Activated CD4-positive, alpha-beta T cell treated with anti-CD3 and anti-CD28 coated beads for 36 hours (primary cell): ENCODE measurements at regions not wholly inside any gene's neighbourhood (a gene's known extent, or its start where the extent isn't known, plus 50 kb on each side); places are given as distances from the start of the nearest gene placed in this dataset.

Source experiments
- ATAC-seq: fragments of 200-7000 bp; cut with Tn5 transposase; one replicate; pipeline ENCODE4 v1.10.0; 2021; ENCODE audit warnings: mild to moderate bottlenecking, moderate library complexity
- CTCF ChIA-PET: fragments of 350-600 bp; sonication (Branson Sonifier 250); formaldehyde crosslinking; loops from one replicate; lab custom pipeline; 2021; ENCODE audit warnings: antibody characterized with exemption; lab: Charles Lee
- POLR2A ChIA-PET: fragments of 350-600 bp; sonication (Branson Sonifier 250); formaldehyde crosslinking; loops from one replicate; lab custom pipeline; 2021; ENCODE audit warnings: antibody characterized with exemption, inconsistent platforms; lab: Charles Lee
- DNase-seq: peaks from one replicate; pipeline ENCODE4 v3.0.0-alpha.2; 2020
- H3K27ac Mint-ChIP-seq: one replicate; pipeline ENCODE4 v1.8.0; 2021; ENCODE audit warnings: mixed read lengths
- H3K27me3 Mint-ChIP-seq: one replicate; pipeline ENCODE4 v1.8.0; 2021; ENCODE audit warnings: mixed read lengths
- H3K36me3 Mint-ChIP-seq: one replicate; pipeline ENCODE4 v1.8.0; 2021; ENCODE audit warnings: low read depth, mixed read lengths
- H3K4me1 Mint-ChIP-seq: one replicate; pipeline ENCODE4 v1.8.0; 2021; ENCODE audit warnings: mixed read lengths
- H3K4me3 Mint-ChIP-seq: one replicate; pipeline ENCODE4 v1.8.0; 2021; ENCODE audit warnings: mild to moderate bottlenecking, moderate library complexity, mixed read lengths
- H3K9me3 Mint-ChIP-seq: one replicate; pipeline ENCODE4 v1.8.0; 2021; ENCODE audit warnings: low read depth, mixed read lengths
- intact Hi-C, 2 experiments: fragments of 100-400 bp; cut with DNase I in 1 of 2; cut with micrococcal nuclease in 1 of 2; formaldehyde crosslinking; loops; one replicate each; pipeline versions ENCODE4 v1.14.2 to v1.15.1; 2022 to 2024; cut with DNase I, micrococcal nuclease

DNA sequence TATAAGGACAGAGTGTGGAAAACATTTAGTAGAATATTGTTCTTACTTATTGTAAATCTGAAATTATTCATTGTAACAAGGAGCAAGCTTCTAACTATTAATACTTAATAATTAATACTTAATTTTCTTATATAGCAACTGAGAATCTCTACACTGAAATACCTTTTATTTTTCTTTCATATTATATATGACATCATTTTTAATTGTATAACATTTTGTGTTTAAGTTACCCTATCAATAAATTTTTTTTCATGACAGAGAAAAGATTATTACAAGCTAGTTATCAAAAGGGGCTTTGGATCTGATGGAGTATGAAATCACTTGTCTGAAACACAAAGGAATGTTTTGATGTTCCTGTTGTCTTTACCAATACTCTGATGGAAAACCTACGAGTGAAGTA is 72.2 kb upstream of the CNKSR3 start:
- ChIA-PET CTCF (no interaction called here), POLR2A (no interaction called here)
- Mint-ChIP-seq H3K4me1 (no peaks in the 10 kb centered on the region), H3K27me3 (no peaks in the 10 kb centered on the region), H3K4me3 (no peak overlapping the region), H3K36me3 (no peaks in the 10 kb centered on the region), H3K9me3 (peaks cover 8% of the 10 kb centered on the region), H3K27ac (no peak overlapping the region)
- intact Hi-C loops = no loop called here
- DNase-seq (no peak), ATAC-seq (no peak)

GRCh38 chr6:154583546-154584188 is 73.2 kb upstream of the CNKSR3 start:
- Mint-ChIP-seq H3K27me3 (no peaks in the 10 kb centered on the region), H3K36me3 (no peaks in the 10 kb centered on the region), H3K9me3 (peaks cover 8% of the 10 kb centered on the region), H3K27ac (no peak overlapping the region), H3K4me1 (no peaks in the 10 kb centered on the region), H3K4me3 (no peak overlapping the region)
- ATAC-seq = no peak
- ChIA-PET POLR2A (no interaction called here), CTCF (no interaction called here)
- no peak for DNase-seq
- intact Hi-C loops = no loop called here

- Mint-ChIP-seq H3K9me3 (no peaks in the 10 kb centered on the region), H3K4me1 (no peaks in the 10 kb centered on the region), H3K4me3 (no peak overlapping the region), H3K36me3 (no peaks in the 10 kb centered on the region), H3K27ac (no peak overlapping the region), H3K27me3 (no peaks in the 10 kb centered on the region)
- ChIA-PET POLR2A (no interaction called here), CTCF (interaction anchor here (0.6 kb wide), 1 partner anchor 135 kb away, joined by 4 read pairs; no protein-coding TSS in a partner anchor)
- ATAC-seq = no peak
- DNase-seq = no peak
- intact Hi-C loops = no loop called here
Observed at GRCh38 chr6:154590756-154591155, 80.3 kb upstream of the CNKSR3 start.

GRCh38 chr6:154591234-154591633 is 80.7 kb upstream of the CNKSR3 start:
- Mint-ChIP-seq H3K27ac (no peak overlapping the region), H3K4me3 (no peak overlapping the region), H3K27me3 (no peaks in the 10 kb centered on the region), H3K36me3 (no peaks in the 10 kb centered on the region), H3K4me1 (no peaks in the 10 kb centered on the region), H3K9me3 (no peaks in the 10 kb centered on the region)
- ChIA-PET CTCF (interaction anchor here (0.6 kb wide), 1 partner anchor 135 kb away, joined by 4 read pairs; no protein-coding TSS in a partner anchor), POLR2A (no interaction called here)
- DNase-seq = no peak
- ATAC-seq = no peak
- intact Hi-C loops = no loop called here

GRCh38 chr6:154592199-154592860 is 81.8 kb upstream of the CNKSR3 start:
- no peaks in the 10 kb centered on the region for H3K27me3 Mint-ChIP-seq
- no peak overlapping the region for H3K4me3 Mint-ChIP-seq
- no peaks in the 10 kb centered on the region for H3K9me3 Mint-ChIP-seq
- POLR2A ChIA-PET = no interaction called here
- no peaks in the 10 kb centered on the region for H3K36me3 Mint-ChIP-seq
- no peak overlapping the region for H3K27ac Mint-ChIP-seq
- ATAC-seq (no peak), DNase-seq (no peak)
- CTCF ChIA-PET = interaction anchor here (0.7 kb wide), 1 partner anchor 11 kb away, joined by 3 read pairs; no protein-coding TSS in a partner anchor
- H3K4me1 Mint-ChIP-seq = no peaks in the 10 kb centered on the region
- intact Hi-C loops = no loop called here

DNA sequence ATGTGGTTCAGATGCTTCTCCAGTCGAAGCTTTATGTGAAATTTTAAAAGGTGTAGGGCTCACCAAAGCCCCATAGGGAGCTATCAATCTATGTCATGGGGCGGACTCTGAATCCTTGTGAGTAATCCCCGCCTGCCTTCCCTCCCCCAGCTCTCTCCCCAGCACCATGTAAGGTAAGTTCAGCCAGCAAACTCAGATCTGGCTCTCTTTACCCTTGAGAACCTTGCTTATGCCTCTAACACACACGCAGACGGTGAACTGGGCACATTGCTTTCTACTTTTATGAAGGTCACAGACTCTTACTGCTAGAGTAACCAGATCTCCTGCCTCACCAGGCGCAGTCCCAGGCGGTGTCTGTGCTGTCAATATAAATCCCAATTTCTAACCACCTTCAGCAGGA is 82.6 kb upstream of the CNKSR3 start:
- ATAC-seq (no peak), DNase-seq (no peak)
- intact Hi-C loops = no loop called here
- H3K36me3 Mint-ChIP-seq = no peaks in the 10 kb centered on the region
- ChIA-PET CTCF (interaction anchor here (0.7 kb wide), 1 partner anchor 12 kb away, joined by 3 read pairs; no protein-coding TSS in a partner anchor), POLR2A (no interaction called here)
- H3K27ac Mint-ChIP-seq = no peak overlapping the region
- no peaks in the 10 kb centered on the region for H3K9me3 Mint-ChIP-seq
- no peaks in the 10 kb centered on the region for H3K27me3 Mint-ChIP-seq
- no peak overlapping the region for H3K4me3 Mint-ChIP-seq
- no peaks in the 10 kb centered on the region for H3K4me1 Mint-ChIP-seq

- ATAC-seq = no peak
- Mint-ChIP-seq H3K9me3 (no peaks in the 10 kb centered on the region), H3K4me1 (peaks cover 4% of the 10 kb centered on the region), H3K27me3 (no peaks in the 10 kb centered on the region), H3K36me3 (no peaks in the 10 kb centered on the region), H3K27ac (no peak overlapping the region), H3K4me3 (no peak overlapping the region)
- no peak for DNase-seq
- ChIA-PET POLR2A (no interaction called here), CTCF (interaction anchor here (0.5 kb wide), 1 partner anchor 372 kb away, joined by 3 read pairs; no protein-coding TSS in a partner anchor)
- intact Hi-C loops = no loop called here
Observed at GRCh38 chr6:154594496-154595198, 84.2 kb upstream of the CNKSR3 start.

DNA sequence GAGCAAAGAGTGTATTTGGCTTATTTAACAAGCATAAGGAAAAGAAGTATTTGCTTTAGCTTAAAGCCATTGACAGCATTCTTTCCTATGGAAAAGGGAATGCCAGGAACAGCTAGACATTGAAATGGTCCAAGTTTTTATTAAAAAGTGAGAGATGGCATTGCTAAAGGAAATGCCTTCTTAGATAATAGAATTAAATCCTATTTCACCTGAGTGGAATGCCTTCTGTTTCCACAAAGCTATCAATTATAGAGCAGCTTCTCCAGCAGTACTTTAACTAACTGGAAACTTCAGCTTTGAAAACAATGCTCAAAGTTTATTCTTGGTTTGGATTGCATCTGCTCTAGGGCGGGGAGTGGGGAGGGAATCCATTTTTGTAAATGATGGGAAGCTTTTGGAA is 85.1 kb upstream of the CNKSR3 start:
- Mint-ChIP-seq H3K9me3 (no peaks in the 10 kb centered on the region), H3K4me3 (no peak overlapping the region), H3K27me3 (no peaks in the 10 kb centered on the region), H3K27ac (no peak overlapping the region), H3K4me1 (peaks cover 4% of the 10 kb centered on the region), H3K36me3 (no peaks in the 10 kb centered on the region)
- no peak for DNase-seq
- no peak for ATAC-seq
- ChIA-PET CTCF (interaction anchor here (0.6 to 0.7 kb wide), 3 partner anchors 27 to 205 kb away, joined by 3 to 4 read pairs (median 3); no protein-coding TSS in a partner anchor), POLR2A (no interaction called here)
- intact Hi-C loops = no loop called here

DNA sequence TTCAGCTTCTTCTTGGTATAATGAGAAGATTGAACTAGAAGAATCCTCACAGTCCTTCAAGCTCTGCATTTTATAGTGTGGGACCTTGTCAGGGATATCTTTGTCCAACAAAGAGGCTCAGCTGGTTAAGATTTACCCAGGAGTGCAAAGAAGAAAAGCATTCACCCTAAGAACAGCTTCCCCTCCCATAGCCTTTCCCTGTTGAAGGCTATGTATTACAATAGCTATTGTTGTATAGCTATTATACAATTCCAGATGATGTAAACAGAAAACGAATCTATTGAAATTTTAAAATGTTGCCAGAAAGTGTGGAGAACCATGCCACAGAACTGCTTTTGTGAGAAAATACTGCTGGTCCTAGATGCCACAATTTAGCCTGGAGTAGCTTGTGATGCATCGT is 85.5 kb upstream of the CNKSR3 start:
- no peaks in the 10 kb centered on the region for H3K27me3 Mint-ChIP-seq
- H3K9me3 Mint-ChIP-seq = no peaks in the 10 kb centered on the region
- no peak for ATAC-seq
- intact Hi-C loops = no loop called here
- no peak overlapping the region for H3K4me3 Mint-ChIP-seq
- no peak for DNase-seq
- peaks cover 4% of the 10 kb centered on the region for H3K4me1 Mint-ChIP-seq
- ChIA-PET POLR2A (no interaction called here), CTCF (interaction anchor here (0.6 to 0.7 kb wide), 3 partner anchors 27 to 205 kb away, joined by 3 to 4 read pairs (median 3); no protein-coding TSS in a partner anchor)
- H3K36me3 Mint-ChIP-seq = no peaks in the 10 kb centered on the region
- no peak overlapping the region for H3K27ac Mint-ChIP-seq

- Mint-ChIP-seq H3K36me3 (no peaks in the 10 kb centered on the region), H3K9me3 (no peaks in the 10 kb centered on the region), H3K27me3 (no peaks in the 10 kb centered on the region), H3K27ac (no peak overlapping the region), H3K4me1 (peaks cover 4% of the 10 kb centered on the region), H3K4me3 (no peak overlapping the region)
- ATAC-seq = no peak
- intact Hi-C loops = no loop called here
- no peak for DNase-seq
- POLR2A ChIA-PET = no interaction called here
- CTCF ChIA-PET = no interaction called here
Observed at GRCh38 chr6:154596701-154597100, 86.2 kb upstream of the CNKSR3 start.

DNA sequence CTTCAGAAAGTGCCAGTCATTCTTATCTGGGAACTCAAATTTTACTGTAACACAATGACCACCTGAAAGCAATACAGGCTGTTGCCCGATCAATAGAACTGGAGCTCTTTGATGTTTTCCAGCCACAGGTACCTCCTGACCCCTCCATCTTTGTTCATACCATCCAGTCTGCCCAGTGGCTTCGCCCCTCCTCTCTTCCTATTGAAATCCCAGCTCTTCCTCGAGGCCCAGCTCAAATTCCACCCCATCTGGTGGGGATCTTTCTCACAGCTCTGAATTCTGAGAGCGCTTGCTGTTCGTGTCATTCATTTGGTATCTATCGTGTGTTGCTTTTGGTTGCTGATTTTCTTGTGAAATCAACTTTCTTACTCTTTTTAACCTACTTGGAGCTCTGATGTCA is 87.9 kb upstream of the CNKSR3 start:
- no peaks in the 10 kb centered on the region for H3K27me3 Mint-ChIP-seq
- no peak for DNase-seq
- no peak overlapping the region for H3K27ac Mint-ChIP-seq
- POLR2A ChIA-PET = no interaction called here
- no peak overlapping the region for H3K4me3 Mint-ChIP-seq
- intact Hi-C loops = no loop called here
- CTCF ChIA-PET = interaction anchor here (0.7 kb wide), 1 partner anchor 1776 kb away, joined by 3 read pairs; no protein-coding TSS in a partner anchor
- no peaks in the 10 kb centered on the region for H3K36me3 Mint-ChIP-seq
- no peaks in the 10 kb centered on the region for H3K9me3 Mint-ChIP-seq
- ATAC-seq = no peak
- H3K4me1 Mint-ChIP-seq = peaks cover 4% of the 10 kb centered on the region
